ENCODE measurements at regions not wholly inside any gene's neighbourhood (a gene's known extent, or its start where the extent isn't known, plus 50 kb on each side); places are given as distances from the start of the nearest gene placed in this dataset.

DNA sequence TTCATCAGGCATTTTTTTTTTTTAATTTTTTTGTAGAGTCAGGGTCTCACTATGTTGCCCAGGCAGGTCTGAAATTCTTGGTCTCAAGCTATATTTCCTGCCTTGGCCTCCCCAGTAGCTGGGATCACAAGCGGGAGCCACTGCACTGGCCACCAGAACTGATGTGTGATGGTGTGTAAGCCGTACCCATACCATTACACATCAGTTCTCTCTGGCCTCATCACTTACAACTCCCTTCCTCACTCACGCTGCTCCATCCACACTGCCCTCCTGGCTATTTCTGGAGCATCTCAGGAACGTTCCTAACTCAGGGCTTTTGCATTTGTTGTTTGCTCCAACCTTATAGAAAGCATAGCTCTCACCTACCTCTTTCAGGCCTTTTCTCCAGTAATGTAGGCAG is 834.5 kb upstream of the ID2 start:
- no peaks in the 10 kb centered on the region for H3K36me3 ChIP-seq (ENCODE audit: control insufficient read depth, insufficient read depth, low read length)
- H3K9ac ChIP-seq (ENCODE audit: low read depth, low read length), result no peak overlapping the region
- no peaks in the 10 kb centered on the region for H3K9me3 ChIP-seq (ENCODE audit: control insufficient read depth, insufficient read depth, low read length)
- H3K27me3 ChIP-seq (ENCODE audit: control insufficient read depth, insufficient read depth, low read length), result no peaks in the 10 kb centered on the region
- no peaks in the 10 kb centered on the region for H3K4me1 ChIP-seq (ENCODE audit: control insufficient read depth, insufficient read depth, low read length)
- no peak overlapping the region for H3K4me3 ChIP-seq (ENCODE audit: low read depth, low read length)

GRCh38 chr2:7849027-7849426 is 832.8 kb upstream of the ID2 start:
- Histone ChIP-seq H3K27me3 (ENCODE audit: control insufficient read depth, insufficient read depth, low read length) (no peaks in the 10 kb centered on the region), H3K4me1 (ENCODE audit: control insufficient read depth, insufficient read depth, low read length) (no peaks in the 10 kb centered on the region), H3K9ac (ENCODE audit: low read depth, low read length) (no peak overlapping the region), H3K36me3 (ENCODE audit: control insufficient read depth, insufficient read depth, low read length) (no peaks in the 10 kb centered on the region), H3K9me3 (ENCODE audit: control insufficient read depth, insufficient read depth, low read length) (no peaks in the 10 kb centered on the region), H3K4me3 (ENCODE audit: low read depth, low read length) (no peak overlapping the region)

- H3K4me3 ChIP-seq (ENCODE audit: low read depth, low read length), result no peak overlapping the region
- no peaks in the 10 kb centered on the region for H3K9me3 ChIP-seq (ENCODE audit: control insufficient read depth, insufficient read depth, low read length)
- no peaks in the 10 kb centered on the region for H3K4me1 ChIP-seq (ENCODE audit: control insufficient read depth, insufficient read depth, low read length)
- no peaks in the 10 kb centered on the region for H3K27me3 ChIP-seq (ENCODE audit: control insufficient read depth, insufficient read depth, low read length)
- H3K36me3 ChIP-seq (ENCODE audit: control insufficient read depth, insufficient read depth, low read length), result no peaks in the 10 kb centered on the region
- no peak overlapping the region for H3K9ac ChIP-seq (ENCODE audit: low read depth, low read length)
Observed at GRCh38 chr2:7849531-7849930, 832.3 kb upstream of the ID2 start.

- Histone ChIP-seq H3K9ac (ENCODE audit: low read depth, low read length) (no peak overlapping the region), H3K4me3 (ENCODE audit: low read depth, low read length) (no peak overlapping the region), H3K27me3 (ENCODE audit: control insufficient read depth, insufficient read depth, low read length) (no peaks in the 10 kb centered on the region), H3K9me3 (ENCODE audit: control insufficient read depth, insufficient read depth, low read length) (no peaks in the 10 kb centered on the region), H3K36me3 (ENCODE audit: control insufficient read depth, insufficient read depth, low read length) (no peaks in the 10 kb centered on the region), H3K4me1 (ENCODE audit: control insufficient read depth, insufficient read depth, low read length) (no peaks in the 10 kb centered on the region)
Observed at GRCh38 chr2:7852546-7852945, 829.3 kb upstream of the ID2 start.

DNA sequence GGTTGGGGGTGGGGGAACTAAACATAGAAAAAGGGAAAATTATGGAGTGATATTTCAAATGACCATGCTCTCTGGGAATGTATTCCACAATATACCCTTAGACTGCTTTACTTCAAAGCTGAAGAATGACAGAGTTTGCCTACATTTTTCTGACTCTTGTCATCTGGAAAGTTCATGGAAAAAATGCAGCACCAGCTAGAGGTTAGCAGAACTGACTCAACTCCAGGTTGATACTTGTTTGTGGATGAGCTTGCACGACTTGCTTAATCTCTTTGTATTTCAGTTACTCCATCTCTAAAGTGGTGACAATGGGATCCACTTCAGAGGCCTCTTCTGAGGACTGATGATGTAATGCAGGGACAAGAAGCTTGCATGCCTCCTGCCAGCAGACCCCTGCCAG is 824.0 kb upstream of the ID2 start:
- Histone ChIP-seq H3K4me3 (ENCODE audit: low read depth, low read length) (no peak overlapping the region), H3K9me3 (ENCODE audit: control insufficient read depth, insufficient read depth, low read length) (no peaks in the 10 kb centered on the region), H3K27me3 (ENCODE audit: control insufficient read depth, insufficient read depth, low read length) (no peaks in the 10 kb centered on the region), H3K4me1 (ENCODE audit: control insufficient read depth, insufficient read depth, low read length) (peaks cover 6% of the 10 kb centered on the region), H3K36me3 (ENCODE audit: control insufficient read depth, insufficient read depth, low read length) (no peaks in the 10 kb centered on the region), H3K9ac (ENCODE audit: low read depth, low read length) (no peak overlapping the region)

DNA sequence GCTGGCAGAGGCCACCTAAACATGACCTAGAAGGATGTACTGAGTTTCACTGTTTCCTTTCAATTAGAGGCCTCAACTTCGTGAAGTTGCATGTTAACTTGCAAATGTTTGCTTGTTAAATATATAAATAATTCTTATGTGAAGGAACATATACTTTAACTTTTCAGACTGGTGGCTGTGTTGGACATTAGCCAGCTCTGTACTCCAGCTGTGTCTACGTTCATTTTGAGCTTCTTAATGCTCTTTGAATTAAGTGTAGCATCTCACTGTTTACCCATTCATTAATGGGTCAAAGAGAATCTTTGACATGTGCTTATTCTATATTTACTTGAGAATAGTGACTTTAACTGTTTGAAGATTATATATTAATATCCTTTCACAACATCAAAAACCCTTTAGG is 823.2 kb upstream of the ID2 start:
- no peaks in the 10 kb centered on the region for H3K36me3 ChIP-seq (ENCODE audit: control insufficient read depth, insufficient read depth, low read length)
- no peaks in the 10 kb centered on the region for H3K27me3 ChIP-seq (ENCODE audit: control insufficient read depth, insufficient read depth, low read length)
- no peak overlapping the region for H3K4me3 ChIP-seq (ENCODE audit: low read depth, low read length)
- H3K9me3 ChIP-seq (ENCODE audit: control insufficient read depth, insufficient read depth, low read length), result no peaks in the 10 kb centered on the region
- H3K9ac ChIP-seq (ENCODE audit: low read depth, low read length), result no peak overlapping the region
- peaks cover 6% of the 10 kb centered on the region for H3K4me1 ChIP-seq (ENCODE audit: control insufficient read depth, insufficient read depth, low read length)

- Histone ChIP-seq H3K36me3 (ENCODE audit: control insufficient read depth, insufficient read depth, low read length) (no peaks in the 10 kb centered on the region), H3K27me3 (ENCODE audit: control insufficient read depth, insufficient read depth, low read length) (no peaks in the 10 kb centered on the region), H3K9ac (ENCODE audit: low read depth, low read length) (no peak overlapping the region)
Observed at GRCh38 chr2:7860693-7861092, 821.2 kb upstream of the ID2 start.

GRCh38 chr2:7861910-7862702 is 819.8 kb upstream of the ID2 start:
- Histone ChIP-seq H3K27me3 (ENCODE audit: control insufficient read depth, insufficient read depth, low read length) (no peaks in the 10 kb centered on the region), H3K36me3 (ENCODE audit: control insufficient read depth, insufficient read depth, low read length) (no peaks in the 10 kb centered on the region), H3K4me3 (ENCODE audit: low read depth, low read length) (no peak overlapping the region), H3K9ac (ENCODE audit: low read depth, low read length) (no peak overlapping the region), H3K4me1 (ENCODE audit: control insufficient read depth, insufficient read depth, low read length) (peaks cover 6% of the 10 kb centered on the region), H3K9me3 (ENCODE audit: control insufficient read depth, insufficient read depth, low read length) (no peaks in the 10 kb centered on the region)

More at GRCh38 chr2:7860693-7861092, 821.2 kb upstream of the ID2 start:
- Histone ChIP-seq H3K4me3 (ENCODE audit: low read depth, low read length) (no peak overlapping the region), H3K4me1 (ENCODE audit: control insufficient read depth, insufficient read depth, low read length) (peaks cover 6% of the 10 kb centered on the region), H3K9me3 (ENCODE audit: control insufficient read depth, insufficient read depth, low read length) (no peaks in the 10 kb centered on the region)

DNA sequence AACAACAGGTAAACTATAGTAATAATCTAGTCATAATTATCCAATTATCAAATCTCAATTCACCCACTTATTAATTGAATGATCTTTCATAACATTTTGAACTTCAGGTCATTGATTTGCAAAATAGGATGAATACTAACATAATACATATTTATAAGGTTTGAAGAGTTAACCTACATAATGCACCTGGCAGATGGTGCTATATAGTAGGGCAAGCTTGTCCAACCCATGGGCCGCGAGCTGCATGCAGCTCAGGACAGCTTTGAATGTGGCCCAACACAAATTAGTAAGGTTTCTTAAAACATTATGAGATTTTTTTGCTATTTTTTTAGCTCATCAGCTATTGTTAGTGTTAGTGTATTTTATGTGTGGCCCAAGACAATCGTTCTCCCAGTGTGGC is 815.8 kb upstream of the ID2 start:
- H3K4me3 ChIP-seq (ENCODE audit: low read depth, low read length), result no peak overlapping the region
- no peaks in the 10 kb centered on the region for H3K27me3 ChIP-seq (ENCODE audit: control insufficient read depth, insufficient read depth, low read length)
- H3K9ac ChIP-seq (ENCODE audit: low read depth, low read length), result no peak overlapping the region
- H3K36me3 ChIP-seq (ENCODE audit: control insufficient read depth, insufficient read depth, low read length), result peaks cover 17% of the 10 kb centered on the region
- peaks cover 10% of the 10 kb centered on the region for H3K4me1 ChIP-seq (ENCODE audit: control insufficient read depth, insufficient read depth, low read length)
- H3K9me3 ChIP-seq (ENCODE audit: control insufficient read depth, insufficient read depth, low read length), result no peaks in the 10 kb centered on the region

DNA sequence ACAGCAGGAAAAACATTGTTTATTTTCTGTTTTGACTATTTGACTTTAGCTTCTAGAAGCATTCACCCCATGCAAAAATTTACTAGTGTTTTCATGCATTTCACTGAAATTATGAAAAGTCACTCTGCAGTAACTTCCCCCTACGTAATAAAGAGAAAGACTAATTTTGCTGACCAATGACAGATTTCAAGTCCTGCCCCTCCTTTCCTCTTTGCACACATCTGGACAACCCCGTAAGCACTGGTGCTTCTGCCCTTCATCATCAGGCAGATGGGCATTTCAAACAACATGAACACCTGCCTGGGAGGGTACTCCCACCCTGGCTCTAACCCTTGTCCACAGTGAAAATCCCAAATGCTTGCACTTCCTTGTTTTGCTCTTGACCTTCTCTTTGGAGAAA is 815.0 kb upstream of the ID2 start:
- no peak overlapping the region for H3K4me3 ChIP-seq (ENCODE audit: low read depth, low read length)
- H3K9ac ChIP-seq (ENCODE audit: low read depth, low read length), result no peak overlapping the region
- peaks cover 10% of the 10 kb centered on the region for H3K4me1 ChIP-seq (ENCODE audit: control insufficient read depth, insufficient read depth, low read length)
- peaks cover 17% of the 10 kb centered on the region for H3K36me3 ChIP-seq (ENCODE audit: control insufficient read depth, insufficient read depth, low read length)
- H3K9me3 ChIP-seq (ENCODE audit: control insufficient read depth, insufficient read depth, low read length), result no peaks in the 10 kb centered on the region
- no peaks in the 10 kb centered on the region for H3K27me3 ChIP-seq (ENCODE audit: control insufficient read depth, insufficient read depth, low read length)

- H3K27me3 ChIP-seq (ENCODE audit: control insufficient read depth, insufficient read depth, low read length), result no peaks in the 10 kb centered on the region
- H3K36me3 ChIP-seq (ENCODE audit: control insufficient read depth, insufficient read depth, low read length), result peaks cover 17% of the 10 kb centered on the region
- peaks cover 10% of the 10 kb centered on the region for H3K4me1 ChIP-seq (ENCODE audit: control insufficient read depth, insufficient read depth, low read length)
- H3K9ac ChIP-seq (ENCODE audit: low read depth, low read length), result no peak overlapping the region
- H3K4me3 ChIP-seq (ENCODE audit: low read depth, low read length), result no peak overlapping the region
- no peaks in the 10 kb centered on the region for H3K9me3 ChIP-seq (ENCODE audit: control insufficient read depth, insufficient read depth, low read length)
Observed at GRCh38 chr2:7867867-7868266, 814.0 kb upstream of the ID2 start.

DNA sequence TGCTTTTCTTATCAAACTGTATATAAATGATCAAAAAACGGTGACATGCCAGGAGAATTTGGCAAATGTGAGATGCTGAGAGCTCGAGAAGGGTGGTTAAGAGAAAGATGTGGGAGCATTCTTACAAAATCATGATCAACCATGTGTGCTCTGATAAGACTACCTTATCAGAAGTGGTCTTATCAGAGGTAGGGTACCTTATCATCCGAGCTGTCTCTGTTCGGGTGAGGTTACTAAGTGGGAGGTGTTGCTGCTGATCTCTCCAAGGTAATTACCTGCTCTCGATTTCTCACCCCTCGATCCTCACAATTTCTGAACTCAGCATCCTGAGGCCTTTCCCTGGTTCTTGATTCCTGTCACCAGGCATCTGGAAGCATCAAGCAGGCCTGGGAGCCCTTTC is 813.0 kb upstream of the ID2 start:
- peaks cover 17% of the 10 kb centered on the region for H3K36me3 ChIP-seq (ENCODE audit: control insufficient read depth, insufficient read depth, low read length)
- H3K9me3 ChIP-seq (ENCODE audit: control insufficient read depth, insufficient read depth, low read length), result no peaks in the 10 kb centered on the region
- H3K27me3 ChIP-seq (ENCODE audit: control insufficient read depth, insufficient read depth, low read length), result no peaks in the 10 kb centered on the region
- no peak overlapping the region for H3K9ac ChIP-seq (ENCODE audit: low read depth, low read length)
- H3K4me1 ChIP-seq (ENCODE audit: control insufficient read depth, insufficient read depth, low read length), result peaks cover 12% of the 10 kb centered on the region
- H3K4me3 ChIP-seq (ENCODE audit: low read depth, low read length), result no peak overlapping the region
